ENCODE measurements at regions not wholly inside any gene's neighbourhood (a gene's known extent, or its start where the extent isn't known, plus 50 kb on each side); places are given as distances from the start of the nearest gene placed in this dataset.

DNA sequence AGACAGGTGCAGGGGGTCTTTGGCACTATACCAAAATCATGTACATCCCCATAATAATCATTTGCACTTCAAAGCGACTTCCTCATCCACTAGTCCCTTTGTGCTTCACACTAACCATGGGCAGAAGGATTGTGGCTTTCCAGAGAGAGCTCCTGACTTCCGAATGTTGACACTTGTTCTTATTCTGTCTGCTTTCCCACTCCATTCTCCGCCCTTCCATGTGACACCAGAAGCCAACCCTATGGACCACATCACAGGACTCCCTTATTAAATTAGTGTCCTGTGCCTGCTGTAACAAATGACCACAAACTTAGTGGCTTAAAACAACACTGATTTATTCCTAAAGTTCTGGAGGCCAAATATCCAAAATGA is 91.6 kb downstream of the CMC2 start:
- H3K36me3 ChIP-seq, result no peaks in the 10 kb centered on the region
- peaks cover 0 to 3% of the 10 kb centered on the region in 2 donors for H3K27me3 ChIP-seq
- H3K9me3 ChIP-seq, result peaks cover 0 to 5% (median 0%) of the 10 kb centered on the region in 3 donors
- no peaks in the 10 kb centered on the region for H3K4me1 ChIP-seq
- intact Hi-C loops (cut with DNase I; ENCODE audit: low total_unique reads), result no loop called here
- H3K4me3 ChIP-seq, result no peak overlapping the region
- no peak overlapping the region for H3K27ac ChIP-seq
- TF ChIP-seq CTCF (IDR thresholded peaks at IDR 0.05), result no peak
- no peak for DNase-seq

DNA sequence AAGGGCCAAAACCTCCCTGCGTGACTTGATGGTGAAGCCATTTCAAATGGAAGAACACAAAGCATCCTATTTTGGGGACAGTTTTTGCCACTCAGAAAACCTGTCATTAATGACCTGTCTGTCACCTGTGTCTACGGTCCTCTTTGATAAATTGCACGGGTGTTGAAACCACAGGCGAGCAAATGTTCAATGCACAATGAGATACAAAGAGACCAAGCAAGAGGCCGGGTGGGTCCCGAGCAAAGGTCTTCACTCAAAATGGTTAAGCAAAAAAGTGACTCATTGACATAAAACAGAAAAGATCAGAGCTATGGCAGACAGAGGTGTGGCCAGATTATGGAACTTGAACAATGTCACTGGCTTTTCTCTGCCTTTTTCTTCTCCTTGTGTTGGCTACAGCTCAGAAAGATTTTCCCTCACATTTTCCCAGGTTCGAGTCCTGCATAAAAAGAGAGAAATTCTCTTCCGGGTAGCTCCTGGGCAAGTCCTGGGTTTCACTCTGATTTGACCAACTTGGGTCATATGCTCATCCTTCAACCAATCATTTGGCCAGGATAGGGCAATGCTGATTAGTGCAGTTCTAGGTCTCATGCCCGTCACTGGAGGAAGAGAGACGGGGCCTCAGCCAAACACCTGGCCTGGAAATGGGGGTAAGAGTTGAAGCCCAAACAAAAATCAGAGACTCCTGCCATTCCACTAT is 92.2 kb downstream of the CMC2 start:
- no peak overlapping the region for H3K27ac ChIP-seq
- no peak for TF ChIP-seq CTCF (IDR thresholded peaks at IDR 0.05)
- H3K4me3 ChIP-seq, result no peak overlapping the region
- H3K27me3 ChIP-seq, result peaks cover 0 to 3% of the 10 kb centered on the region in 2 donors
- peaks cover 0 to 5% (median 0%) of the 10 kb centered on the region in 3 donors for H3K9me3 ChIP-seq
- intact Hi-C loops (cut with DNase I; ENCODE audit: low total_unique reads), result no loop called here
- H3K36me3 ChIP-seq, result no peaks in the 10 kb centered on the region
- no peak for DNase-seq
- no peaks in the 10 kb centered on the region for H3K4me1 ChIP-seq

GRCh38 chr16:80913397-80913796 is 93.3 kb downstream of the CMC2 start:
- Histone ChIP-seq H3K27ac (no peak overlapping the region), H3K27me3 (peaks cover 0 to 3% of the 10 kb centered on the region in 2 donors), H3K36me3 (no peaks in the 10 kb centered on the region), H3K4me3 (no peak overlapping the region), H3K4me1 (no peaks in the 10 kb centered on the region), H3K9me3 (peaks cover 0 to 5% (median 0%) of the 10 kb centered on the region in 3 donors)
- DNase-seq, result no peak
- intact Hi-C loops (cut with DNase I; ENCODE audit: low total_unique reads), result no loop called here
- TF ChIP-seq CTCF (IDR thresholded peaks at IDR 0.05), result no peak

DNA sequence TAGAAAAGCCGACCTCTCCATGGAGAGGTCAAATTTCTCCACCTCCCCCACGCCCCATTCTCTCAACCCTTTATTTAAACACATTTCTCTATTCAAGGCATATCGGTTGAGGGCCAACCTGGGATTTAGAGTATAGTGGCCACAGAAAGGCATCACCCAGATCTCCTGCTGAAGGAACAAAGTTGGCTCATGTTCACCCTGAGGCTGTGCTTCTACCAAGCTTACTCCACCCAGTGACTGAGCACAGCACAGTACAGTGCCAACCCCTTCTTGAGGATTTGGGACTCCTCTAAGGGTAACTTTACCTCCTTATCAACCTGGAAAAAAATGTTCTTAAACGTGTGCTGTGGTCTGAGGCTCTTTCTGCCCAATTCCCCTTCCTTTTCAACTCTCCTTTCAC is 94.0 kb downstream of the CMC2 start:
- Histone ChIP-seq H3K9me3 (peaks cover 0 to 5% (median 0%) of the 10 kb centered on the region in 3 donors), H3K4me3 (no peak overlapping the region), H3K4me1 (no peaks in the 10 kb centered on the region), H3K36me3 (no peaks in the 10 kb centered on the region), H3K27ac (no peak overlapping the region), H3K27me3 (peaks cover 0 to 3% of the 10 kb centered on the region in 2 donors)
- intact Hi-C loops (cut with DNase I; ENCODE audit: low total_unique reads), result no loop called here
- no peak for DNase-seq
- TF ChIP-seq CTCF (IDR thresholded peaks at IDR 0.05), result no peak

DNA sequence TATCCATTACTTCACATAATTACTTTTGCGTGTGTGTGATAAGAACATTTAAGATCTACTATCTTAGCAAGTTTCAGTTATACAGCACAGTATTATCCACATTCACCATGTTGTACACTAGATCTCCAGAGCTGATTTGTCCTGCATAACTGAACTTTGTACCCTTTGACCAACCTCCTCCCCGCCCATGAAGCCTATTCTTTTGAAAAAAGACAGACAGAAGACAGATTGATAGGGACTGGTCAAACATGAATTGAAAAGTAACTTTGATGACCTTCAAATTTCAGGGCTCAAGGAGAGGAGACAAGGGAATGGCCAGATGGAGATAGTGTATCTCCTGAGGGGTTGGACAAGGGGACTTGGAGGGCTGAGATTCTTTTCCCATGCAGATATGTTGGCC is 96.3 kb downstream of the CMC2 start:
- intact Hi-C loops (cut with DNase I; ENCODE audit: low total_unique reads), result no loop called here
- Histone ChIP-seq H3K4me3 (no peak overlapping the region), H3K27me3 (peaks cover 0 to 3% of the 10 kb centered on the region in 2 donors), H3K27ac (no peak overlapping the region), H3K36me3 (no peaks in the 10 kb centered on the region), H3K4me1 (no peaks in the 10 kb centered on the region), H3K9me3 (peaks cover 0 to 5% (median 0%) of the 10 kb centered on the region in 3 donors)
- TF ChIP-seq CTCF (IDR thresholded peaks at IDR 0.05), result no peak
- DNase-seq, result no peak
